ENCODE measurements at regions not wholly inside any gene's neighbourhood (a gene's known extent, or its start where the extent isn't known, plus 50 kb on each side); places are given as distances from the start of the nearest gene placed in this dataset.

GRCh38 chr4:101515566-101515965 is 168.2 kb upstream of the PPP3CA start:
- H3K4me1 ChIP-seq (ENCODE audit: control insufficient read depth in 3 of 3, insufficient read depth in 2 of 3, low read depth in 1 of 3, low read length in 2 of 3), result no peaks in the 10 kb centered on the region
- no peak overlapping the region for H3K27ac ChIP-seq (ENCODE audit: low read depth in 1 of 3, low read length in 2 of 3)
- H3K4me3 ChIP-seq (ENCODE audit: low read depth in 1 of 3, low read length in 3 of 3), result no peak overlapping the region
- DNase-seq (no peak), FAIRE-seq (no peak)
- no peaks in the 10 kb centered on the region for H3K9me3 ChIP-seq (ENCODE audit: control insufficient read depth in 2 of 2, insufficient read depth in 1 of 2, low read depth in 1 of 2, low read length in 1 of 2)
- no peaks in the 10 kb centered on the region for H3K27me3 ChIP-seq (ENCODE audit: control insufficient read depth in 3 of 3, insufficient read depth in 3 of 3, low read length in 3 of 3)
- H3K36me3 ChIP-seq (ENCODE audit: control insufficient read depth in 3 of 3, insufficient read depth in 2 of 3, low read depth in 1 of 3, low read length in 3 of 3), result no peaks in the 10 kb centered on the region

DNA sequence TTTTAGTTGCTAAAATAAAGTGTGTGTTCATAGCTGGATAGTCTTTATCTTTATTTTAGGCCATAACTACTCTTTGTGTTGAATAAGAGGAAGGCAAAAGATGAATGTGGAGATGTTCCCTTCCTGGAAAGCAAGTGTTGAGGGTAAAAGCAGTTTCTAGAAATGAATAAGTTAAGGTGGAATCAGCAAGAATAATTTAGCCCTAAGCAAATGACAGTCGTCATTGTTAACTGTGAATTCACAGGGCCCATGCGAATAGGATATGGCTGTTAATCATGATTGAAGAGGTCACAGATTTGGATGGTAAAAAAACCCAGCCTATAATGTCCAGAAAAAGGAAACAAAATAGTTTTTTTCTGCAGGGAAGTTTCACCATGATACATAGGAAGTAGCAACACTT is 167.8 kb upstream of the PPP3CA start:
- H3K27me3 ChIP-seq (ENCODE audit: control insufficient read depth in 3 of 3, insufficient read depth in 3 of 3, low read length in 3 of 3), result no peaks in the 10 kb centered on the region
- WGBS, 3 donors, result 78 to 93% (median 90%) methylated on average over 2 of the region's 2 CpGs

GRCh38 chr4:101512416-101512815 is 165.1 kb upstream of the PPP3CA start:
- FAIRE-seq (no peak), DNase-seq (no peak)
- Histone ChIP-seq H3K36me3 (ENCODE audit: control insufficient read depth in 3 of 3, insufficient read depth in 2 of 3, low read depth in 1 of 3, low read length in 3 of 3) (no peaks in the 10 kb centered on the region), H3K4me1 (ENCODE audit: control insufficient read depth in 3 of 3, insufficient read depth in 2 of 3, low read depth in 1 of 3, low read length in 2 of 3) (no peaks in the 10 kb centered on the region), H3K9me3 (ENCODE audit: control insufficient read depth in 2 of 2, insufficient read depth in 1 of 2, low read depth in 1 of 2, low read length in 1 of 2) (no peaks in the 10 kb centered on the region), H3K27me3 (ENCODE audit: control insufficient read depth in 3 of 3, insufficient read depth in 3 of 3, low read length in 3 of 3) (no peaks in the 10 kb centered on the region), H3K4me3 (ENCODE audit: low read depth in 1 of 3, low read length in 3 of 3) (no peak overlapping the region), H3K27ac (ENCODE audit: low read depth in 1 of 3, low read length in 2 of 3) (no peak overlapping the region)
- WGBS, 3 donors, result 91 to 97% (median 92%) methylated on average over 2 of the region's 2 CpGs

More for the DNA sequence above, 167.8 kb upstream of the PPP3CA start:
- DNase-seq, result no peak
- H3K36me3 ChIP-seq (ENCODE audit: control insufficient read depth in 3 of 3, insufficient read depth in 2 of 3, low read depth in 1 of 3, low read length in 3 of 3), result no peaks in the 10 kb centered on the region
- no peak for FAIRE-seq
- no peaks in the 10 kb centered on the region for H3K4me1 ChIP-seq (ENCODE audit: control insufficient read depth in 3 of 3, insufficient read depth in 2 of 3, low read depth in 1 of 3, low read length in 2 of 3)
- H3K27ac ChIP-seq (ENCODE audit: low read depth in 1 of 3, low read length in 2 of 3), result no peak overlapping the region
- no peaks in the 10 kb centered on the region for H3K9me3 ChIP-seq (ENCODE audit: control insufficient read depth in 2 of 2, insufficient read depth in 1 of 2, low read depth in 1 of 2, low read length in 1 of 2)
- H3K4me3 ChIP-seq (ENCODE audit: low read depth in 1 of 3, low read length in 3 of 3), result no peak overlapping the region

DNA sequence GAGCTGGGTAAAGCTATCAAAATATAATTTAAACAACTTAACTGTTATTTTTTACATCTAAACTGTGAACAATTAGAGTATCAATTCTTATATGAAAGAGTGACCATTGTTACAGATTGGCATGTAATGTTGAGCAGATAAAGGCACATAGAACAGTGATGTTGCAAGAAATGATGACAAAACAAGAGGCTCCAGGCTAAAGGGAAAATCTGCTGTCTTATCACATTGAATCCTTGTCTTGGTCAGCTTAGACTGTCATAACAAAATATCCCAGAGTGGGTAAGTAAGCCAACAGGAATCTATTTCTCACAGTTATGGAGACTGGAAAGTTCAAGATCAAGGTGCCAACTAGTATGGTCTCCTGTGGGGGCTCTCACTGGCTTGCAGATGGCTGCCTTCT is 154.1 kb upstream of the PPP3CA start:
- Histone ChIP-seq H3K4me1 (ENCODE audit: control insufficient read depth in 3 of 3, insufficient read depth in 2 of 3, low read depth in 1 of 3, low read length in 2 of 3) (no peaks in the 10 kb centered on the region), H3K36me3 (ENCODE audit: control insufficient read depth in 3 of 3, insufficient read depth in 2 of 3, low read depth in 1 of 3, low read length in 3 of 3) (no peaks in the 10 kb centered on the region), H3K27ac (ENCODE audit: low read depth in 1 of 3, low read length in 2 of 3) (no peak overlapping the region), H3K9me3 (ENCODE audit: control insufficient read depth in 2 of 2, insufficient read depth in 1 of 2, low read depth in 1 of 2, low read length in 1 of 2) (no peaks in the 10 kb centered on the region), H3K4me3 (ENCODE audit: low read depth in 1 of 3, low read length in 3 of 3) (no peak overlapping the region), H3K27me3 (ENCODE audit: control insufficient read depth in 3 of 3, insufficient read depth in 3 of 3, low read length in 3 of 3) (no peaks in the 10 kb centered on the region)
- DNase-seq (no peak), FAIRE-seq (no peak)

DNA sequence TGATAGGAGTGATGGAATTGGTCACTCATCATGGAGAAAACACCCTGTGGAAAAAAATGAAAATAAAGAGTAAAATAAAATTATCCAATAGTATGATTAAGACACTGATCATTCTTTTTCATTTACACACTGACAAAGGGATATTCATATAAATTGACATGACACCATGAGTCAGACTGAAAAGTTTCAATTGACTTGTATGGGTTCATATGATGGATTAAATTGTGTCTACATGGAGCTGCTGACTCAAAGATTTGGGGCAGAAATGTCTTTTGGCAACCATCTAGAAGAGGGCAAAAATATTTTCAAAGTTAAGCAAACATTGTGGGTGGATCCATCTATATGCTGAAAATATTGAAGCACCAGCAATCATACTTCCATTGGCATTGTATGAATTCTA is 153.4 kb upstream of the PPP3CA start:
- no peak overlapping the region for H3K4me3 ChIP-seq (ENCODE audit: low read depth in 1 of 3, low read length in 3 of 3)
- H3K9me3 ChIP-seq (ENCODE audit: control insufficient read depth in 2 of 2, insufficient read depth in 1 of 2, low read depth in 1 of 2, low read length in 1 of 2), result no peaks in the 10 kb centered on the region
- H3K27ac ChIP-seq (ENCODE audit: low read depth in 1 of 3, low read length in 2 of 3), result no peak overlapping the region
- H3K36me3 ChIP-seq (ENCODE audit: control insufficient read depth in 3 of 3, insufficient read depth in 2 of 3, low read depth in 1 of 3, low read length in 3 of 3), result no peaks in the 10 kb centered on the region
- H3K4me1 ChIP-seq (ENCODE audit: control insufficient read depth in 3 of 3, insufficient read depth in 2 of 3, low read depth in 1 of 3, low read length in 2 of 3), result no peaks in the 10 kb centered on the region
- no peaks in the 10 kb centered on the region for H3K27me3 ChIP-seq (ENCODE audit: control insufficient read depth in 3 of 3, insufficient read depth in 3 of 3, low read length in 3 of 3)
- FAIRE-seq, result no peak
- DNase-seq, result no peak

DNA sequence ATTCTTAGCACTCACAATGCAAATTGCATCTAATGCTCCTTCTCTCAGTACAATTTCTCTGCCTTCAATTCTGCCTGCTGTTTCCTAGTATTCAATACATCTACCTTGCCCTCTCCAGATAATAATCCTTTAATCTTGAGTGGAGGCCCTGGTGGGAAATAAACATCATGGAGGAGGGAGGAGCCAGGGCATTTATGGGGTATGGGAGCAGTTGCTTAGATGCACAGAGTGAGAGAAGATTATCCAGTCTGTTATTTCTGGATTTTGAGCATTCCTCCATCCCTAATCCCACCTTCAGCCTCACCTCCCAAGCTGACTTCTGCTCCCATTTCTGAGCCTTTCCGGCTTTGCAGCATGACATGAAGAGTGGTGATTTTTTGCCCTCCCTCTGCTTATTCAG is 127.9 kb upstream of the PPP3CA start:
- no peak for FAIRE-seq
- WGBS, 3 donors, result 74 to 96% (median 81%) methylated on average over 1 of the region's 1 CpG
- H3K36me3 ChIP-seq (ENCODE audit: control insufficient read depth in 3 of 3, insufficient read depth in 2 of 3, low read depth in 1 of 3, low read length in 3 of 3), result no peaks in the 10 kb centered on the region

DNA sequence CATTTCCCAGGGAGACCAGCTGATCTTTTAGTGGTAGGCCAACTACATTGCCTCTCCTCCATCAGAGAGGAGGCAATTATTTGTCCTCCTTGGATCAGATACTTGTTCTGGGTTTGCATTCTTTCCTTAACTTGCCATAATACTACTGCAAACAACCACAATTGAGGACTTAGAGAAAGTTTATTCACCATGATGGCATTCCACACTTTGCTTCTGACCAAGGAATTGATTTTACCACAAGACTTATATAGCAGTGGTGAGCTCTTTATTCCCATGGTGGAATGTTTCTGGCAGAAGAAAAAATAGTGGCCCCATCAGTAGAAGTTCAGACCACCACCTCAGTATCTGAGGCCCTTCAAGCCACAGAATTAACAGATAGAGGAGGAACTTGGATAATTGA is 123.9 kb upstream of the PPP3CA start:
- FAIRE-seq (no peak), DNase-seq (no peak)
- Histone ChIP-seq H3K27me3 (ENCODE audit: control insufficient read depth in 3 of 3, insufficient read depth in 3 of 3, low read length in 3 of 3) (no peaks in the 10 kb centered on the region), H3K9me3 (ENCODE audit: control insufficient read depth in 2 of 2, insufficient read depth in 1 of 2, low read depth in 1 of 2, low read length in 1 of 2) (no peaks in the 10 kb centered on the region), H3K27ac (ENCODE audit: low read depth in 1 of 3, low read length in 2 of 3) (no peak overlapping the region), H3K4me1 (ENCODE audit: control insufficient read depth in 3 of 3, insufficient read depth in 2 of 3, low read depth in 1 of 3, low read length in 2 of 3) (no peaks in the 10 kb centered on the region), H3K36me3 (ENCODE audit: control insufficient read depth in 3 of 3, insufficient read depth in 2 of 3, low read depth in 1 of 3, low read length in 3 of 3) (no peaks in the 10 kb centered on the region), H3K4me3 (ENCODE audit: low read depth in 1 of 3, low read length in 3 of 3) (no peak overlapping the region)

More for the DNA sequence above, 127.9 kb upstream of the PPP3CA start:
- Histone ChIP-seq H3K4me3 (ENCODE audit: low read depth in 1 of 3, low read length in 3 of 3) (no peak overlapping the region), H3K9me3 (ENCODE audit: control insufficient read depth in 2 of 2, insufficient read depth in 1 of 2, low read depth in 1 of 2, low read length in 1 of 2) (no peaks in the 10 kb centered on the region), H3K27ac (ENCODE audit: low read depth in 1 of 3, low read length in 2 of 3) (no peak overlapping the region), H3K27me3 (ENCODE audit: control insufficient read depth in 3 of 3, insufficient read depth in 3 of 3, low read length in 3 of 3) (no peaks in the 10 kb centered on the region), H3K4me1 (ENCODE audit: control insufficient read depth in 3 of 3, insufficient read depth in 2 of 3, low read depth in 1 of 3, low read length in 2 of 3) (no peaks in the 10 kb centered on the region)
- DNase-seq, result no peak

GRCh38 chr4:101464596-101464995 is 117.3 kb upstream of the PPP3CA start:
- WGBS, 3 donors, result 21 to 41% (median 33%) methylated on average over 2 of the region's 2 CpGs

GRCh38 chr4:101458914-101459313 is 111.6 kb upstream of the PPP3CA start:
- no peak overlapping the region for H3K27ac ChIP-seq (ENCODE audit: low read depth in 1 of 3, low read length in 2 of 3)
- no peak overlapping the region for H3K4me3 ChIP-seq (ENCODE audit: low read depth in 1 of 3, low read length in 3 of 3)
- FAIRE-seq (no peak), DNase-seq (no peak)
- no peaks in the 10 kb centered on the region for H3K36me3 ChIP-seq (ENCODE audit: control insufficient read depth in 3 of 3, insufficient read depth in 2 of 3, low read depth in 1 of 3, low read length in 3 of 3)
- H3K9me3 ChIP-seq (ENCODE audit: control insufficient read depth in 2 of 2, insufficient read depth in 1 of 2, low read depth in 1 of 2, low read length in 1 of 2), result peaks cover 0 to 15% of the 10 kb centered on the region in 2 donors
- no peaks in the 10 kb centered on the region for H3K4me1 ChIP-seq (ENCODE audit: control insufficient read depth in 3 of 3, insufficient read depth in 2 of 3, low read depth in 1 of 3, low read length in 2 of 3)
- H3K27me3 ChIP-seq (ENCODE audit: control insufficient read depth in 3 of 3, insufficient read depth in 3 of 3, low read length in 3 of 3), result no peaks in the 10 kb centered on the region

More at GRCh38 chr4:101464596-101464995, 117.3 kb upstream of the PPP3CA start:
- FAIRE-seq, result no peak
- Histone ChIP-seq H3K9me3 (ENCODE audit: control insufficient read depth in 2 of 2, insufficient read depth in 1 of 2, low read depth in 1 of 2, low read length in 1 of 2) (no peaks in the 10 kb centered on the region), H3K4me3 (ENCODE audit: low read depth in 1 of 3, low read length in 3 of 3) (no peak overlapping the region), H3K4me1 (ENCODE audit: control insufficient read depth in 3 of 3, insufficient read depth in 2 of 3, low read depth in 1 of 3, low read length in 2 of 3) (no peaks in the 10 kb centered on the region), H3K27me3 (ENCODE audit: control insufficient read depth in 3 of 3, insufficient read depth in 3 of 3, low read length in 3 of 3) (no peaks in the 10 kb centered on the region), H3K36me3 (ENCODE audit: control insufficient read depth in 3 of 3, insufficient read depth in 2 of 3, low read depth in 1 of 3, low read length in 3 of 3) (no peaks in the 10 kb centered on the region), H3K27ac (ENCODE audit: low read depth in 1 of 3, low read length in 2 of 3) (no peak overlapping the region)
- no peak for DNase-seq
